ENCODE measurements at regions not wholly inside any gene's neighbourhood (a gene's known extent, or its start where the extent isn't known, plus 50 kb on each side); places are given as distances from the start of the nearest gene placed in this dataset.

GRCh38 chr10:45495438-45496152, 121.6 kb downstream of the ALOX5 start:
- CTCF ChIA-PET = no interaction called here

More at GRCh38 chr10:45495438-45496152, 121.6 kb downstream of the ALOX5 start:
- H3K36me3 Mint-ChIP-seq (ENCODE audit: low read depth) = peaks cover 4% of the 10 kb centered on the region
- no peak overlapping the region for H3K4me3 Mint-ChIP-seq
- H3K9me3 Mint-ChIP-seq = peaks cover 11% of the 10 kb centered on the region
- H3K27ac Mint-ChIP-seq = peak overlapping the region; percentile 7
- no peaks in the 10 kb centered on the region for H3K27me3 Mint-ChIP-seq
- peak; percentile 49 for ATAC-seq
- peaks cover 15% of the 10 kb centered on the region for H3K4me1 Mint-ChIP-seq (ENCODE audit: low read depth)
- DNase-seq = no peak
- POLR2A ChIA-PET = no interaction called here
- intact Hi-C loops (cut with micrococcal nuclease) = no loop called here
- TF ChIP-seq CTCF (IDR thresholded peaks at IDR 0.05) = no peak

Data from activated CD8-positive, alpha-beta T cell treated with anti-CD3 and anti-CD28 coated beads for 36 hours (primary cell).